Stimulated activated naive CD8-positive, alpha-beta T cell treated with anti-CD3 and anti-CD28 coated beads, Interleukin-15, amount 100 ng/mL, for 72 hours (primary cell): ENCODE measurements at regions not wholly inside any gene's neighbourhood (a gene's known extent, or its start where the extent isn't known, plus 50 kb on each side); places are given as distances from the start of the nearest gene placed in this dataset.
"Not testable (repeated sequence)": the region's sequence is repeated elsewhere in the genome, so short reads cannot be mapped to it uniquely, and the experiment has no call there.

Experiments
- ATAC-seq: fragments of 150-1000 bp; cut with Tn5 transposase; 2 replicates; pipeline ENCODE4 v1.10.0; 2021; ENCODE audit warnings: mild to moderate bottlenecking, moderate library complexity
- DNase-seq, 2 donors: peaks; one replicate each; pipeline ENCODE4 v3.0.0; 2021 to 2022
- H3K27ac Mint-ChIP-seq, 2 donors: one replicate each; pipeline ENCODE4 v1.8.0; 2022; ENCODE audit warnings: mild to moderate bottlenecking in 2 of 2, mixed read lengths in 2 of 2, moderate library complexity in 2 of 2
- H3K27me3 Mint-ChIP-seq: one replicate; pipeline ENCODE4 v1.8.0; 2022; ENCODE audit warnings: mixed read lengths
- H3K4me1 Mint-ChIP-seq: one replicate; pipeline ENCODE4 v1.8.0; 2022; ENCODE audit warnings: mild to moderate bottlenecking, mixed read lengths
- H3K4me3 Mint-ChIP-seq, 2 donors: one replicate each; pipeline ENCODE4 v1.8.0; 2022; ENCODE audit warnings: mild to moderate bottlenecking in 2 of 2, mixed read lengths in 2 of 2, moderate library complexity in 1 of 2
- H3K9me3 Mint-ChIP-seq, 2 donors: one replicate each; pipeline ENCODE4 v1.8.0; 2022; ENCODE audit warnings: mixed read lengths in 2 of 2

DNA sequence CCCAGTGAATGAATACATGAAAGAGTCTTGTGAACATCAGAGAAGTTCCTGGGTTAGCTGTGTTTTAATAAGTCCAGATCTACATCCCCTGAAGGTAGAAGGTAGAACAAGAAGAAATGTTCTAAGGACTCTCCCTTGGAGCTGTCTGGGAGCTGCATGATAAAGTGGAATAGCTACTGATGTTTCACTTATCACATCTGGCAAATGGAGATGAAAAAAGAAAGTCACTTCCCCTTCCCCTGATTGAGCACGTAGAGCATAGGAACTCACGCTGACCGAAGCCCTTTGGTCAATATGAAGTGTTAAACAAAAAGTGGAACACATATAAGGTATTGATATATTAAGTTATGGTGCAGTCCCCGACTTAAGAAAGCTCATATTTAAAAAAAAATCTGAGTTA, 53.2 kb upstream of the PARP1 start:
- DNase-seq (no peak), ATAC-seq (no peak)
- peaks cover 14% of the 10 kb centered on the region for H3K4me1 Mint-ChIP-seq
- H3K27me3 Mint-ChIP-seq: no peaks in the 10 kb centered on the region
- no peaks in the 10 kb centered on the region for H3K9me3 Mint-ChIP-seq
- no peak overlapping the region for H3K4me3 Mint-ChIP-seq
- H3K27ac Mint-ChIP-seq: no peak overlapping the region

- H3K4me1 Mint-ChIP-seq: no peaks in the 10 kb centered on the region
- no peak overlapping the region for H3K4me3 Mint-ChIP-seq
- ATAC-seq: no peak
- H3K27ac Mint-ChIP-seq: no peak overlapping the region
- no peak for DNase-seq
- peaks cover 0 to 9% of the 10 kb centered on the region in 2 donors for H3K9me3 Mint-ChIP-seq
- H3K27me3 Mint-ChIP-seq: peaks cover 9% of the 10 kb centered on the region
Measured at GRCh38 chr1:226463925-226464586, 56.2 kb upstream of the PARP1 start.

DNA sequence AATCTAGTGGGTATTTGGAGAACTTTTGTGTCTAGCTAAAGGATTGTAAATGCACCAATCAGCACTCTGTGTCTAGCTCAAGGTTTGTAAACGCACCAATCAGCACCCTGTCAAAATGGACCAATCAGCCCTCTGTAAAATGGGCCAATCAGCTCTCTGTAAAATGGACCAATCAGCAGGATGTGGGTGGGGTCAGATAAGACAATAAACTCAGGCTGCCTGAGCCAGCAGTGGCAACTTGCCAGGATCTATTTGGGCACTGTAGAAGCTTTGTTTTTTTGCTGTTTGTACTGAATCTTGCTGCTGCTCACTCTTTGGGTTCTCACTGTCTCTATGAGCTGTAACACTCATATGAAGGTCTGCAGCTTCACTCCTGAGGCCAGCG, 56.7 kb upstream of the PARP1 start:
- not testable (repeated sequence) for H3K4me1 Mint-ChIP-seq, H3K27me3 Mint-ChIP-seq, ATAC-seq, DNase-seq, H3K4me3 Mint-ChIP-seq, H3K9me3 Mint-ChIP-seq, H3K27ac Mint-ChIP-seq

DNA sequence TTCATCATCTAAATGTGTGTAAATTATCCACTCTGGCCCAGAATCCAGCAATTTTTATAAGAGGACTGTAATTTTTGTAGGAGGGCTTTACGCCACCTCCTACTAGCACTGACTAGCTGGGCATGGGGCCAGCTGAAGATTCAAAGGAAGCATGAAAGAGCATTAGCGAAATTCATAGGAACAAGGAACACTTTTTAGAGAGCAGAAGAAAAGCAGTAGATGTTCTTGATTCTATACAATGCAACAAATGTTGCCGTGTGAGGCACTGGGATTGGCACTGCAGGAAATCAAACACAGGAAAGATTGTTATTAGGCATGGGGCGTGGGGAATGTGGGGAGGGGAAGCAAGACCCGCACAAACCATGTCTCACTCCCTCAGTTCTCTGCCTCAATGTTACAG, 58.4 kb upstream of the PARP1 start:
- no peak for ATAC-seq
- Mint-ChIP-seq H3K4me3 (no peak overlapping the region), H3K27me3 (peaks cover 9% of the 10 kb centered on the region), H3K4me1 (no peaks in the 10 kb centered on the region), H3K27ac (no peak overlapping the region), H3K9me3 (peaks cover 0 to 9% of the 10 kb centered on the region in 2 donors)
- no peak for DNase-seq

DNA sequence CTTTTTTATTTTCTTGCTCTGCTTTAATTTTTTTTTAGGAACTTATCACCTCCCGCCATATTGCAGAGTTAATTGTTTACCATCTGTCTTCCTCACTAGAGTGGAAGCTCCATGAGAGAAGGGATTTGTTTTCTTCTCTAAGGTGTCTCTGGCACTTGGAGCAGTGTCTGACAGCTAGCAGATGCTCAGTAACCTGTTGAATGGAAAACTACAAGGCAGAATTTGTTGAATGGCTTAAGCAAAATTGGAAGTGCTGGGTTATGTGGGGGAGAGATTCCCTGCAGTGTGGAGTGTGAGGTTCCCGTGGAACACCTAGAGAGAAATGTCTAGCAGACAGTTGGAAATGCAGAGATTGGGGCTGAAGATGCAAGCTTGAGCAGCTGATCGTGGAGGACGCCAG, 59.5 kb upstream of the PARP1 start:
- DNase-seq (no peak), ATAC-seq (no peak)
- Mint-ChIP-seq H3K27ac (no peak overlapping the region), H3K4me3 (no peak overlapping the region), H3K27me3 (peaks cover 9% of the 10 kb centered on the region), H3K9me3 (peaks cover 0 to 9% of the 10 kb centered on the region in 2 donors), H3K4me1 (no peaks in the 10 kb centered on the region)

DNA sequence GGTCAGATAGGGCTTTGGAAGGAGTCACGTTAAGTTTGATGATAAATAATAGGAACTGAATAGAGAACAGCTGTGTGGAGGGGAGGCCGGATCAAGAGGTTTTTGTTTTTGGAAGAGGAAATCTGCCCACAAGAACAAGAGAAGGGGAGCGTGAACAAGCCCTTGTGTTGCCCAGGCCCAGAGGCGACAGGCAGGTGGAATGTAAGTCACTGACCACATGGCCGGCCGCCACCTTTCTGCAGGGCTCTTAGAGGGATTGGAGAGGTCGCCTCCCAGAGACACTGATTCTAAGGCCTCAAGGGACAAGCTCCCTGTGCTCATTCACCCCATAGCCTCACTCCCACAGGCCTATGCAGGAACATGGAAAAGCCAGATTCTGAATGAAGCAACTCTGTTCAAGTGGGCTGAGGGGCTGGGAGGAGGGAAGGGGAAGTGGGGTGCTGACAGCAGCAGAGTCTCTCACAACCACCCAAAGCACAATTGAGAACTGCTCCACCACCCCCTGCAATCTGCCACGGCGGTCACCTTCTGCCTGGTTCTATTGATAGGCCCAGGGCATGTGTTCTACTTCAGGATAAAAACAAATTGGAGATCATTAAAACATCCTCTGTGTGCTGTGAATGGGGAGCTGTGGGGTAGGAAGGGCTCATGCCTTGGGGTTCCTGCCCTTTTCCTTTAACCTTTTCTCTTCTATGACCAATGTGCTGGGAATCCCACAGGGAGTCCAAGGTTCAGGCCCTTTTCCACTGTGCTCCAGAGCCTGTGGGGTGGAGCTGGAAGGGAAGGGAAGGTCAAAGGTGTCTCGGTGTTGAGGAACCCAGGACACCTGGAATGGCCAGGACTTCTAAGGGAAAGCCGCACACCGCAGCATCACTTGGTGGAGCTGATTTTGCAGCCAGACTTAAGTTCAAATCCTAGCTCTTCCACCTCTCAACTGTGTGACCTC, 63.3 kb upstream of the PARP1 start:
- no peak for ATAC-seq
- DNase-seq: no peak
- H3K4me3 Mint-ChIP-seq: no peak overlapping the region
- H3K4me1 Mint-ChIP-seq: peaks cover 4% of the 10 kb centered on the region
- H3K27ac Mint-ChIP-seq: no peak overlapping the region
- peaks cover 9% of the 10 kb centered on the region for H3K27me3 Mint-ChIP-seq
- peaks cover 0 to 9% of the 10 kb centered on the region in 2 donors for H3K9me3 Mint-ChIP-seq

DNA sequence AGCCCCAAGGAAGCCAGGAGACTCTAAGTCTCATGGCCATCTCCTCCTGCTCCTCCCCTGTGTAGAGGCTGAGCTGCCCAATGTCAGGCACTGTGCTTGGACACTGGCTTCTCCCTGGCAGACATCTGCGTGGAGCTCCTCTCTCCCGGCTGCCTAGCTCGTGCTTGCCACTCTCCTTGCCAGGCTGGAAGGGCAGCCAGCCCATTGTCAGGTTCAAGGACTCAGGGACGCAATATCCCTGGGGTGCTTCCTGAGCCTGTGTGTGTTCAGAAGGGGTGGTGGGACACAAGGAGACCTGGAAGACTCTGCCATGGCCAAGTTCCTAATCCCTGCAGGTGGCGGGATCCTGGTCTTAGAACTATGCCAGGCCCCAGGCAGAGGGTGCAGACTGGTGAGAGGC, 65.4 kb upstream of the PARP1 start:
- DNase-seq (no peak), ATAC-seq (no peak)
- no peak overlapping the region for H3K4me3 Mint-ChIP-seq
- peaks cover 4% of the 10 kb centered on the region for H3K4me1 Mint-ChIP-seq
- H3K9me3 Mint-ChIP-seq: no peaks in the 10 kb centered on the region
- H3K27ac Mint-ChIP-seq: peak overlapping the region in 1 of 2 donors; percentile 27
- no peaks in the 10 kb centered on the region for H3K27me3 Mint-ChIP-seq

- DNase-seq: no peak
- no peak for ATAC-seq
- no peaks in the 10 kb centered on the region for H3K27me3 Mint-ChIP-seq
- H3K4me1 Mint-ChIP-seq: peaks cover 4% of the 10 kb centered on the region
- H3K27ac Mint-ChIP-seq: no peak overlapping the region
- H3K4me3 Mint-ChIP-seq: no peak overlapping the region
- no peaks in the 10 kb centered on the region for H3K9me3 Mint-ChIP-seq
Measured at GRCh38 chr1:226474041-226474440, 66.1 kb upstream of the PARP1 start.

GRCh38 chr1:226474443-226475141, 66.7 kb upstream of the PARP1 start:
- peaks cover 4% of the 10 kb centered on the region for H3K4me1 Mint-ChIP-seq
- H3K4me3 Mint-ChIP-seq: no peak overlapping the region
- H3K27me3 Mint-ChIP-seq: no peaks in the 10 kb centered on the region
- H3K9me3 Mint-ChIP-seq: no peaks in the 10 kb centered on the region
- DNase-seq (no peak), ATAC-seq (no peak)
- no peak overlapping the region for H3K27ac Mint-ChIP-seq

DNA sequence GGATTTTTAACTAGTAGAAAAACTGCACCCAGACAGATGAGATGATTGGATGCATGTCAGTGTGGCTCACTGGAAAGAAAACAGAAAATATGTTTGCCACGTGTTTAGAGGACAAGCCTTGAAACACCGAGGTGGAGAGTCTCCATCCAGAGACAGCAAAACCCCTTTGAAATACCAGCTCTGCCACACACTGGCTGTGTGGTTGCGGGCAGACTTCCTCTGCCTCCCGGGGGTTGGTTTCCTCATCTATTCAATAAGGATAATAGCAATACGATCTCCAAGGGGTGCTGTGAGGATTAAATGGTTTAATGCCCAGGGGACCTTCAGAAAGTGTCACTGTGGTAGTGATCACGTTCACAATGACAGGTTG, 67.2 kb upstream of the PARP1 start:
- Mint-ChIP-seq H3K27ac (no peak overlapping the region), H3K27me3 (no peaks in the 10 kb centered on the region), H3K9me3 (no peaks in the 10 kb centered on the region), H3K4me1 (peaks cover 4% of the 10 kb centered on the region), H3K4me3 (no peak overlapping the region)
- no peak for ATAC-seq
- DNase-seq: no peak

DNA sequence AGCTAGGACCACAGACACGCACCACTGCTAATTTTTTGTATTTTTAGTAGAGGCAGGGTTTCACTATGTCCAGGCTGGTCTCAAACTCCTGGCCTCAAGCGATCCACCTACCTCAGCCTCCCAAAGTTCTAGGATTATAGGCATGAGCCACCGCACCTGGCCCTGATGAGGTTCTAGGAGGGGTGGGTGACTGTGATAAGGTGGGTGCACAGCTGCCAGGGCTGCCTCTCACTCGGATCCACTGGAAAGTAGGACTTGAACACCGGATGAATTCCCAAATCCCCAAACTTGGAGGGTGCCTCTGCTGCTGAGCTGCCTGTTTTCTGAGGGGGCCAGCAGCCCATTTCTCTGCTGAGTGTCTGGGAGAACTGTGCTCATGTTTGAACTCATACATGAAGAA, 68.2 kb upstream of the PARP1 start:
- H3K27me3 Mint-ChIP-seq: no peaks in the 10 kb centered on the region
- ATAC-seq (no peak), DNase-seq (no peak)
- peaks cover 4% of the 10 kb centered on the region for H3K4me1 Mint-ChIP-seq
- H3K27ac Mint-ChIP-seq: no peak overlapping the region
- no peak overlapping the region for H3K4me3 Mint-ChIP-seq
- no peaks in the 10 kb centered on the region for H3K9me3 Mint-ChIP-seq

DNA sequence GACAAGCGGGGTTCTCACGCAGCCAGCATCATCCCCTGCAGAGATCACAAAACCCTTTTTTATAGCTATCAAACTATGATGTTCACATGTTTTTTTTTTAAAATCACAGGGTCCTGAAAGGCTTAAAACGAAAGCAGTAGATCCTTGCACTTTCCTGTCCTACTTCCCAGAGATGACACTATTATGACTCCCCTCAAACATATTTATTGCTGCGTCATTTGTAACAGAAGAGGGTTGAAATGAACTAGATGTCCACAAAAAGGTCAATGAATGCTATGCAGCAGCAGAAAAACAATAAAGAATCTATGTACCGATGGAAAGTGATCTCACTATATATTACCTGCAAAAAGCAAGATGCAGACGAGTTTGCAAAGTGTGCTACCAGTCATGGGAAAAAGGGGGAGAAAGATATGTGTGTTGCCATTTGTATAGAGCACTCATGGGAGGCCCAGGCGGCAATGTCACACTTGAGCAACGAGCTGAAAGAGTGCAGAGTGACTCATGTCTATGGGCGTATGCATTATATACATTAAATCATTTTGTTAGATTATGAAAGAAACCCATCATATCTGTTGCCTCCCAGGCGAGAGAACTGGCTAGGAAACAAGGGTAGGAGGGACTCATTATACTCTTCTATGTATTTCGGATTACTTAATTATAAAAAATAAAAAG, 68.9 kb upstream of the PARP1 start:
- Mint-ChIP-seq H3K27ac (peak overlapping the region in 1 of 2 donors; percentile 6), H3K4me1 (peaks cover 4% of the 10 kb centered on the region)

GRCh38 chr1:226479474-226479873, 69.1 kb upstream of the STUM start:
- H3K9me3 Mint-ChIP-seq: no peaks in the 10 kb centered on the region
- H3K27me3 Mint-ChIP-seq: peaks cover 27% of the 10 kb centered on the region
- peaks cover 4% of the 10 kb centered on the region for H3K4me1 Mint-ChIP-seq
- no peak for ATAC-seq
- H3K27ac Mint-ChIP-seq: no peak overlapping the region
- DNase-seq: no peak
- no peak overlapping the region for H3K4me3 Mint-ChIP-seq

More for the DNA sequence above, 68.9 kb upstream of the PARP1 start:
- Mint-ChIP-seq H3K9me3 (no peaks in the 10 kb centered on the region), H3K27me3 (peaks cover 5% of the 10 kb centered on the region), H3K4me3 (no peak overlapping the region)
- no peak for ATAC-seq
- no peak for DNase-seq

DNA sequence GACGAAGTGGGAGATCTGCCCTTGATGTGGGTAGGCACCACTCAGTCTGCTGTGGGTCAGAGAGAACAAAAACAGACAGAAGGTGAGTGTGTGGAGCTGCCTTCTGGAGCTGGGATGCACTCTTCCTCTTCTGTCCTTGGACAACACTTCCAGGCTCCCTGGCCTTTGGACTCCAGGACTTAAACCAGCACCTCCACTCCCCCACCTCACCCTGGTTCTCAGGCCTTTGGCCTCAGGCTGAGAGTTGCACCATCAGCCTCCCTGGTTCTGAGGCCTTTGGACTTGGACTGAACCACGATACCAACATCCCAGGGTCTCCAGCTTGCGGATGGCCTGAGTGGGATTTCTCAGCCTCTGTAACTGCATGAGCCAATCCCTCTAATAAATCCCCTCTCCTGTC, 68.1 kb upstream of the STUM start:
- H3K27me3 Mint-ChIP-seq: peaks cover 37% of the 10 kb centered on the region
- ATAC-seq: no peak
- DNase-seq: no peak
- H3K27ac Mint-ChIP-seq: no peak overlapping the region
- no peak overlapping the region for H3K4me3 Mint-ChIP-seq
- H3K9me3 Mint-ChIP-seq: no peaks in the 10 kb centered on the region
- H3K4me1 Mint-ChIP-seq: no peaks in the 10 kb centered on the region

DNA sequence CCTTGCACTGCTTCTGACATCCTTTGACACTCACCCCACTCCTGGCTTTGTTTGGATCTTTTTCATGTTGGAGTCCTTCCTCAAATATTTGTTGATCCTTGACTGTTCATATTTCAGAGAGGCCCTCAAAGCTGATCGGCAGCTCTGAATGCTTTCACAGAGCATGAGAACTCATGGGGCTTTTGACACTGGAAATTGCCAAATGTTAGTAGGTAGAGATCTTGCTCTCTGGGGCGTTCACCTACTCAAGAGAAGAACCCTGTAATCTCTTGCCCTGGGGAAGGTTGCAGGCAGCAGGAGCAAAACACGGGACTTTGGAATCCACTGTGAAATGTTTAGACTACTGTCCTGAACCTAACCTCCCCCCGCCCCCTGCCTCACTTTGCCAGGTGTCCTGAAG, 67.4 kb upstream of the STUM start:
- Mint-ChIP-seq H3K4me1 (peaks cover 3% of the 10 kb centered on the region), H3K9me3 (no peaks in the 10 kb centered on the region), H3K27ac (no peak overlapping the region), H3K4me3 (no peak overlapping the region), H3K27me3 (peaks cover 44% of the 10 kb centered on the region)
- no peak for ATAC-seq
- no peak for DNase-seq
